ENCODE measurements at regions not wholly inside any gene's neighbourhood (a gene's known extent, or its start where the extent isn't known, plus 50 kb on each side); places are given as distances from the start of the nearest gene placed in this dataset.

GRCh38 chr3:189455641-189456417 lies 175.4 kb upstream of the TP63 start:
- DNase-seq (ENCODE audit: low spot score) = no peak

DNA sequence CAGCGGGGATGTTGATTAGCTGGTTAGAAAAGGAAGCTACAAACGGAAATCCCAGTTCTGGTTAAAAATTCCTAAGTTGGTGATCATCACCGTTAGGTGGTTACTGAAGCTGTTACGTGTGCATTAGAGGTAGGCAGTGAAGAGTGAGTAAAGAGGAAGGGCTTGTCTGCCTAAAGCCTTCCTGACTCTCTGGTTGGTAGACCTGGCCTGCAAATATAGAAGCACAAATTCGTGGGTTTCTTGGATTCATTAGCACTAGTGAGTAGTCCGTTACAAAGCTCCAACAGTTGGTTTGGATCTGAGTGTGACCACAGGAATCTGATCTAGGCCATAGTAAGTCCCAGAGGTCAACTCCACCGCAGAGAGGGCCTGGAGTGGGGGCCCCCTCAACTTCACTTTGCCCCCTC lies 174.0 kb upstream of the TP63 start:
- no peak for DNase-seq (ENCODE audit: low spot score)

DNA sequence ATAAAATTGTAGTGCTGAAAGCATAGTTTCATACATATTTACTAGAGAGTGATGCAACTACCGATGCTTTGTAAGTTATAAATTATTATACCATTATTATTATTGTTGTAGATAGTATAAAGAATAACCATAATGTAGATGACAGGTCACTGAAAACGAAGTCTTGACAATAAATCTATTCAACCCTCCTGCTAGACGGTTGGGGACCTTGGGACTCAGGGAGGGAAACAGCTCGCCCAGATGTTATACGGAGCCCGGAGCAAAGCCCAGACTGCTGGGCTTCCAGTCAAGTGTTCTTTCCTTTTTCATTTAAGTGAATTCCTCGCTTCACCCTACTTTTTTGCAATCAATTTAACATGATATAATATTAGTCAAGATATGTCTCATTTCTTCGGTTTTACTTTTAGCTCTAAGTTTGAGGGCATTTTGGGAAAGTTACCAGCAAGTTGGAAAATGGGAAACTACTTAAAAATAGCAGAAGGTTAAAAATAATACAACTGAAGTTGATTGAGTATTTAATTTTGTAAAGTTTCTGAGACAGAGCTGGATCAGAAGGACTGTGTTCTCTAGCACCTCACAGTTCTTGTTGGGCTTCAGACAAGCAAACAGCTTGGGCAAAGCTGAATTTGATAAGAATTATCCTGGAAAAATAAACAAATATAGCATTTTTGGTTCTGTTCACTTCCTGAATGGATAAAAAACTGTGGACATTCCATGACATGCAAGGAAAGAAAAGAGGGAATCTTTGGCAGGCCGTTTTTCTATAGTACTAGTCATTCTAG lies 173.4 kb upstream of the TP63 start:
- DNase-seq (ENCODE audit: low spot score) = no peak

DNA sequence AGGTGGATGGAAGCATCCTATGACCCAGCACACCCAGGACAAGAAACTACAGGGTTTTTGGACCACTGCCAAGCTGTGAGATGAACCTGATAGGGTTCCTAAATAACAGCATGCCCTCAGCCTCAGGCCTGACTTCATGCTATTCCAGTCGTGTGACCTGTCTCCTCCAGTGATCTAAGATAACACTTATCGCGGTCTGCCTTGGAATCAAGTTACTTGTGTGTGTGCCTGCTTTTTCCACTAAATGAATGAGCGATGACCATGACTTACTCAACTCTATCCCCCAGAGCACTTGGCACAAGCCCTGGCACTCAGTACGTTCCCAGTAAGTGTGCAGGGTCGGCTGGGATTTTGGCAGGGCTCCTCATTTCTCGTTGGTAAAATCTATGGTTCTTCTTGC lies 172.7 kb upstream of the TP63 start:
- DNase-seq (ENCODE audit: low spot score) = peak; percentile 61

DNA sequence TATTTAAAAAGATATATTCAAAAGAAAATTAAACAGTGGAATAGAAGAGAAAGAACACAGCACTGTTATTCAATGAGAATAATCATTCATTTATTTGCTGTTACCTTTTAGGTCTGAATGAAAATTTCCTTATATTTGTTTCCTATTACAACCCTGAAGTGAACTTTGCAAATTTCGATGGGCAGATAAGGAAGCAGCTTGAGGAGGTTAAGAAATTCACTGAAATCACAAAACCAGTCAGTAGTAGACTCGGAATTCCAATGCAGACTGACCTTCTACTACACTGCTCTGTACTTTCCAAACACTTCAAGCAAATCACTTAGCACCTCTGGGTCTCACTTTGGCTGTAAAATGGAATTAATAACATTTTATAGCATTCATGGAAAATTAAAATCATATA lies 172.0 kb upstream of the TP63 start:
- DNase-seq (ENCODE audit: low spot score) = no peak

DNA sequence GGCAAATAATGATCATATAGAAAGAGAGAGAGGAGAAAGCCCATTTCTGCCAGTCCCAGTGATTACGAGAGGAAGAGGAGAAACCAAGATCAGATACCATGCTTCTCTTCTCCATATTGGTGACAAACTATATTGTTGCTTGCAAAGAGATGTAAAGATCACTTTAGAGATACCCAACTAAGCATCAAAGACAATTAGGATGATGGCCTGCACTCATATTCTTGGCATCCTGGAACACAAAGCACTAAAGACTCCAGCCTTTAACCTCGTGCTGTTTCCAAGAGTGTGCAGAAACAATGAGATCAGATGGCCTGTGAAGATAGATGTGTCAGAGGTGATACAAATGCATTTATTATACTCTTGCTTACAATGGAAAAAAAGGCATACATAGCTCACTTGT lies 170.7 kb upstream of the TP63 start:
- no peak for DNase-seq (ENCODE audit: low spot score)

DNA sequence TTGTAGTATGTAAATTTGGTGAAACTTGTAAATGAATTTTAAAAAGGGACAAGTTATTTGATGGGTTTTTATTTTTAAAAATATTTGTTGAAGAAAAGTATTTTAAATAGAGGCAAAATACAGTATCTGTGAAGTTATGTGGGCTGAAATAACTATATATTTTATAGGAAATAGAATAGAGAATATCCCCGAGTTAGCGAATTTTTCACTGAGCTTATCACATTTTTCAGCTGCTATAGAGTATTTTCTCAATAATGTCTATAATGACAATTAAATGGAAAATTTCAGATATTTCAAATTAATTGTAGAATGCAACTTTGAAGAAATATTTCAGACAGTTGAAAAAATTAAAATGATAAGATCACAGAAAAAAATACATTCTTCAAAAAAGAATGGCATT lies 166.4 kb upstream of the TP63 start:
- no peak for DNase-seq (ENCODE audit: low spot score)

DNA sequence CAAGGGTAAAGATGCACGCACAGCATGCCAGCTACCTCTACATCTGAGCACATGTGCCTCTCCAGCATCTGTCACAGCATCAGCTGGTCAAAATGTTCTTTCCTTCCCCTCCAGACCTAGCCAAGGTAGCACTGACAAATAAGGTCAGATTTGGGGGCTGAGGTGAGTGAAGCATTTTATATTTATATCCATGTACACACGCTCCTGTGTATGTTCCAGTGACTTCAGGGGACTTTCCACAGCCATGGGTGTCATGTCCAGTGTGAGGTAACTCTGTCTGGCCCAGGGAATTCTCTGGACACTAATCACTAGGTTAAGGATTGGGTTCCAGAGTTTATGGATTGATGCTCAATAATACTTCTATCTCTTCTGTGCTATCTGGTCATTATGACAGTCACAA lies 165.2 kb upstream of the TP63 start:
- DNase-seq (ENCODE audit: low spot score) = no peak

- DNase-seq (ENCODE audit: low spot score) = no peak
Observed at GRCh38 chr3:189467451-189467850, 163.7 kb upstream of the TP63 start.

DNA sequence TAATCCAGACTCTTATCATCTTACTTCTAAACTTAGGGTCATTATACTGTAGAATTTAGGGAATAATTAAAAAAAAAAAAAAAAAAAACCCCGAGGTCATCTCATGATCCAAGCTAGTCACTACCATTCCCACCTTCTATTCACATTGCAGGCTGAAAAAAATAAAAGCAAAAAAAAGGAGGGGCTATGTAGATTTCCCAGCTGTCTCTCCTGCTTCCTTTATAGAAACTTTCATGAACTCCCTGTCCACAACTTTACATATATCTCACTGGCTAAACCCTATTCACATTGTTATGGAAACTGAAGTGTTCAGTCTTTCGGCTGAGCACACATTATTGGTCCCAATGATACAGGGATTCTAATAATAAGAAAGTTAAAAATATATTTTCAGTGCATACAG lies 156.2 kb upstream of the TP63 start:
- no peak for DNase-seq (ENCODE audit: low spot score)

DNA sequence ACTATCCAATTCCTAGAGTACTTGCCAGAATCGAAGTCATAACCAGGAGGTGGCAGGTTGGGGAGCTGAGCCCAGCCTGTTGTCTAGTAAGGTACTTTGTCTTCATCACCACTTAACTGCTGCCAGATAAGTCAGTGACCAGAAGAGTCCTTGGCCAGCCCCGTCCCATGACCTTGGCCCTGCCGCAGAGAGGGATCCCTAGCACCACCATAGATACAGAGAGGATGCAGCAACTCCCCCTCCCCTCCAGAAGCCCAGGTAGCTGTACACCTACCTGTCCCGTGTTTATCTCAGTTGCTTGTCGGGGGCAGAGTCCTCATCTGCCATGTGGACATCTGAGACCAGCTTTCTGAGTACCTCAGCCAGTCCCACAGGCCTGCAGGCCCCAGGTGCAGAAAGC lies 153.6 kb upstream of the TP63 start:
- no peak for DNase-seq (ENCODE audit: low spot score)

DNA sequence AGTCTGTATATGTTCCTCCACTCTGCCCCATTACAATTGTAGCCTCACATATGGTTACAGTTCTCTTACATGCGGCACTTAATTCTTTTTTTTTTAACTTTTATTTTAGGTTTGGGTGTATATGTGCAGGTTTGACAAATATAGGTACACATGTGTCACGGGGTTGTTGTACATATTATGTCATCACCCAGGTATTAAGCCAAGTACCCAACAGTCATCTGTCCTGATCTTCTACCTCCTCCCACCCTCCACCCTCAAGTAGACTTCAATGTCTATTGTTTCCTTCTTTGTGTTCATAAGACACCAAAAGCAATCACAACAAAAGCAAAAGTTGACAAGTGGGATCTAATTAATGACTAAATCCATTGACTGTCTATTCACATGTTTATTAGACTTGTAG lies 144.6 kb upstream of the TP63 start:
- DNase-seq (ENCODE audit: low spot score) = no peak

DNA sequence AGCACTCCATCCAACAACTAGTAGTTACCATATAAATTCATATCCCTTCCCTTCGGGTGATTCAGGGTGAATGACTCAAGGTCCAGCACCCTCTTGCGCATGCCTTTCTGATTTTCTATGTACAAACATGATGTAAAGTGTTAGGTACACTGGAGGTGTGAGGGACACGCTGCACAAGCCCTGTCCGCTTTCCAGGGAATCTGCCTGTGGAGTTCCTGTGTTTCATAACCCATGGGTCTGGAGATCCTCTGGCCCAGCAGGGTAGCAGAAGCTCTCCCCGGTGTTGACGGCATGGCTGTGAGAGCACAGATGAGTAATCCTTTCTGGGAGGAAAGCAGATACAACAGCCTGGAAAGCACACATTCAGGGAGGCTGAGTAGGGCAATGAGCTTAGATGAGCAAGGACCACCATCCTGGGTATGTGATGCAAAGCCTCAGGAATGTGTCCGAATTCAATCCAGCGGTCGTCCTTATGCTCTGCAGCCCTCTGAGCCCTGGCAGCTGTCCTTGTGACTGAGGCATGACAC lies 142.9 kb upstream of the TP63 start:
- DNase-seq (ENCODE audit: low spot score) = no peak

- no peak for DNase-seq (ENCODE audit: low spot score)
Observed at GRCh38 chr3:189490337-189490736, 140.9 kb upstream of the TP63 start.

- no peak for DNase-seq (ENCODE audit: low spot score)
Observed at GRCh38 chr3:189490749-189491148, 140.4 kb upstream of the TP63 start.

GRCh38 chr3:189491831-189492230 lies 139.4 kb upstream of the TP63 start:
- DNase-seq (ENCODE audit: low spot score) = no peak

- no peak for DNase-seq (ENCODE audit: low spot score)
Observed at GRCh38 chr3:189493271-189493670, 137.9 kb upstream of the TP63 start.

GRCh38 chr3:189494632-189495031 lies 136.6 kb upstream of the TP63 start:
- DNase-seq (ENCODE audit: low spot score) = no peak

GRCh38 chr3:189496375-189497138 lies 134.6 kb upstream of the TP63 start:
- no peak for DNase-seq (ENCODE audit: low spot score)

GRCh38 chr3:189498995-189499704 lies 132.0 kb upstream of the TP63 start:
- no peak for DNase-seq (ENCODE audit: low spot score)

GRCh38 chr3:189500299-189500698 lies 130.9 kb upstream of the TP63 start:
- DNase-seq (ENCODE audit: low spot score) = no peak
